ENCODE measurements at regions not wholly inside any gene's neighbourhood (a gene's known extent, or its start where the extent isn't known, plus 50 kb on each side); places are given as distances from the start of the nearest gene placed in this dataset.

- H3K4me3 ChIP-seq (ENCODE audit: low read depth, low read length), result no peak overlapping the region
- no peak for DNase-seq (ENCODE audit: low read depth)
These were observed 115.5 kb upstream of the IRX5 start for GRCh38 chr16:54815177-54815576.

GRCh38 chr16:54813778-54814177 lies 116.9 kb upstream of the IRX5 start:
- DNase-seq (ENCODE audit: low read depth), result no peak
- H3K4me3 ChIP-seq (ENCODE audit: low read depth, low read length), result no peak overlapping the region

GRCh38 chr16:54812229-54812628 lies 118.4 kb upstream of the IRX5 start:
- DNase-seq (ENCODE audit: low read depth), result no peak

GRCh38 chr16:54808890-54809289 lies 121.8 kb upstream of the IRX5 start:
- DNase-seq (ENCODE audit: low read depth), result no peak
- H3K4me3 ChIP-seq (ENCODE audit: low read depth, low read length), result no peak overlapping the region

More at GRCh38 chr16:54812229-54812628, 118.4 kb upstream of the IRX5 start:
- no peak overlapping the region for H3K4me3 ChIP-seq (ENCODE audit: low read depth, low read length)

- DNase-seq (ENCODE audit: low read depth), result no peak
- H3K4me3 ChIP-seq (ENCODE audit: low read depth, low read length), result no peak overlapping the region
These were observed 123.7 kb upstream of the IRX5 start for GRCh38 chr16:54806881-54807360.

GRCh38 chr16:54806378-54806777 lies 124.3 kb upstream of the IRX5 start:
- DNase-seq (ENCODE audit: low read depth), result no peak
- H3K4me3 ChIP-seq (ENCODE audit: low read depth, low read length), result no peak overlapping the region

- H3K4me3 ChIP-seq (ENCODE audit: low read depth, low read length), result no peak overlapping the region
These were observed 125.0 kb upstream of the IRX5 start for GRCh38 chr16:54805648-54806047.

GRCh38 chr16:54801057-54801844 lies 129.4 kb upstream of the IRX5 start:
- no peak overlapping the region for H3K4me3 ChIP-seq (ENCODE audit: low read depth, low read length)
- DNase-seq (ENCODE audit: low read depth), result no peak

More at GRCh38 chr16:54805648-54806047, 125.0 kb upstream of the IRX5 start:
- DNase-seq (ENCODE audit: low read depth), result no peak

- H3K4me3 ChIP-seq (ENCODE audit: low read depth, low read length), result no peak overlapping the region
- no peak for DNase-seq (ENCODE audit: low read depth)
These were observed 132.4 kb upstream of the IRX5 start for GRCh38 chr16:54798267-54798666.

- no peak overlapping the region for H3K4me3 ChIP-seq (ENCODE audit: low read depth, low read length)
- DNase-seq (ENCODE audit: low read depth), result no peak
These were observed 134.5 kb upstream of the IRX5 start for GRCh38 chr16:54796211-54796610.

- no peak overlapping the region for H3K4me3 ChIP-seq (ENCODE audit: low read depth, low read length)
- no peak for DNase-seq (ENCODE audit: low read depth)
These were observed 137.9 kb upstream of the IRX5 start for GRCh38 chr16:54792811-54793210.

- DNase-seq (ENCODE audit: low read depth), result no peak
- no peak overlapping the region for H3K4me3 ChIP-seq (ENCODE audit: low read depth, low read length)
These were observed 143.6 kb upstream of the IRX5 start for GRCh38 chr16:54787045-54787444.

- no peak for DNase-seq (ENCODE audit: low read depth)
- no peak overlapping the region for H3K4me3 ChIP-seq (ENCODE audit: low read depth, low read length)
These were observed 146.7 kb upstream of the IRX5 start for GRCh38 chr16:54783980-54784379.

GRCh38 chr16:54783226-54783625 lies 147.4 kb upstream of the IRX5 start:
- no peak overlapping the region for H3K4me3 ChIP-seq (ENCODE audit: low read depth, low read length)
- no peak for DNase-seq (ENCODE audit: low read depth)

GRCh38 chr16:54780266-54780665 lies 150.4 kb upstream of the IRX5 start:
- DNase-seq (ENCODE audit: low read depth), result no peak

GRCh38 chr16:54779549-54779948 lies 151.1 kb upstream of the IRX5 start:
- DNase-seq (ENCODE audit: low read depth), result no peak
- no peak overlapping the region for H3K4me3 ChIP-seq (ENCODE audit: low read depth, low read length)

More at GRCh38 chr16:54780266-54780665, 150.4 kb upstream of the IRX5 start:
- no peak overlapping the region for H3K4me3 ChIP-seq (ENCODE audit: low read depth, low read length)

GRCh38 chr16:54774768-54775167 lies 155.9 kb upstream of the IRX5 start:
- no peak overlapping the region for H3K4me3 ChIP-seq (ENCODE audit: low read depth, low read length)
- no peak for DNase-seq (ENCODE audit: low read depth)

- DNase-seq (ENCODE audit: low read depth), result no peak
- H3K4me3 ChIP-seq (ENCODE audit: low read depth, low read length), result no peak overlapping the region
These were observed 158.3 kb upstream of the IRX5 start for GRCh38 chr16:54772400-54772799.

GRCh38 chr16:54766355-54766754 lies 164.3 kb upstream of the IRX5 start:
- no peak for DNase-seq (ENCODE audit: low read depth)
- no peak overlapping the region for H3K4me3 ChIP-seq (ENCODE audit: low read depth, low read length)

- no peak overlapping the region for H3K4me3 ChIP-seq (ENCODE audit: low read depth, low read length)
- no peak for DNase-seq (ENCODE audit: low read depth)
These were observed 180.4 kb upstream of the IRX5 start for GRCh38 chr16:54750249-54750648.

GRCh38 chr16:54748611-54749190 lies 182.0 kb upstream of the IRX5 start:
- no peak for DNase-seq (ENCODE audit: low read depth)
- H3K4me3 ChIP-seq (ENCODE audit: low read depth, low read length), result no peak overlapping the region

Measured in skeletal muscle cell (primary cell).